Eye (tissue), 1 donor: ENCODE measurements at regions not wholly inside any gene's neighbourhood (a gene's known extent, or its start where the extent isn't known, plus 50 kb on each side); places are given as distances from the start of the nearest gene placed in this dataset.

Source experiments
- DNase-seq: peaks from one replicate; pipeline ENCODE4 v3.0.0-alpha.2; 2015

DNA sequence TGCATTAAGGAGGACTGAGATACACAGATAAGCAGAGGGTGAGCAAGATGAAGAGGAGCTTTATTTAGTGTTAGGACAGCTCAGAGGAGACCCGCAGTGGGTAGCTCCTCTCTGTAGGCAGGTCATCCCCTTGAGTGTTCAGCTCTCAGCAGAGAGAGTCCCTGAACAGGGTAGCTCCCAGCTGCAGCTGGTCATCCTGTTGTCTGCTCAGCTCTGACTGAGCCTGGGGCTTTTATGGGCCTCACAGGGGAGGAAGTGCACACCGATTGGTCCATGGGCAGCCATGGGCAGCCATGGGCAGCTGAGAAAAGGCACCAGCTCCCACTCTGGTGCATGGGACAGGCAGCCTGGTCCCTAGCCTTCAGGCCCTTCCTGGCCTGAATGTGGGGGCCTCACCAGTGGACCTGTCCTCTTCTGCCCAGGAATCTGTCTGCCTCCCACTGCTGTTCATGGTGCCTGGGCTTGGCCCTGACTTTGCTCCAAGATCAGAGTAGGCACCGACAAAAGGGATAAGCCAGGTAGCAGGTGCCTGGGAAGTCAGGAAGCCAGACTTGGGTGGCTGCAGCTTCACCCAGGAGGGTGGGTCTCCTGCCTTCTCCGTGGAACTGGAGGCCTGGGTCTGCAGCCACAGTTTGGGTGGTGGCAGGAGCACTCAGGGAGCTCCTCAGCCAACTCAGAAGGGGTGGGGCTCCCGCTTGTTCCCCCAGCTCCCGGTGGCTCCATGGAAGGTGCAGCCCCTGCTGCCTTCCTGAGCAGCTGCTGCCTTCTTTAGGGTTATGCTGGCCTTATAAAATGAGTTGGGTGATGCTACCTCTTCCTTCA lies 54.7 kb downstream of the MYEOV start:
- DNase-seq: no peak

DNA sequence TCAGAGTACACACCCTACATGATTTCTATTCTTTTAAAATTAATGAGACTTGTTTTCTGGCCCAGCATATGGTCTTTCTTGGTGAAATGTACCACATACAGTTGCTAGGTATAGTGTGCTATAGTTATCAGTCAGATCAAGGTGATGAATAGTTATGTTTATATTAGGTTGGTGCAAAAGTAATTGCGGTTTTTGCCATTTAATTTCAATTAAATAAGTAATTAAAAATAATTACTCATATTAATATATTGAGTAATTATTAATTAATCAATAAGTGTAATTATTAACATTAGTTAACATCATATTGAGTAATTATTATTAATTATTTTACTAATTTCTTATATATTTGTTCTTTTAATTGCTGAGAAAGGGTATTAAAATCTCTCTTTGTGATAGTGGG lies 56.1 kb downstream of the MYEOV start:
- no peak for DNase-seq

DNA sequence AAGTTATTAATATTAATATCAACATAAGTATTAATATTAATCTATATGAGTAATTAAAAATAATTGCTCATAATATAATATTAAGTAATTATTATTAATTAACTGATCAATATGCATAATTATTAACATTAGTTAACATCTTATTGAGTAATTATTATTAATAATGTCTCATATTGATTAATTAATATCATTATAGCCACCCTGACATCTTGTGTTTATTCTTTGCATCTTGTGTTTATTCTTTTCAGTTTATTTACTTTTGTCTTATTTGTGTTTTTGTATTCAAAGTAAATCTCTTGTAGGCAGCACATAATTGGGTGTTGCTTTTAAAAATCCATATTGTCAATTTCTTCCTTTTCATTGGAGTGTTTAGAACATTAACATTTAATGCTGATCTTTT lies 56.6 kb downstream of the MYEOV start:
- DNase-seq: no peak

DNA sequence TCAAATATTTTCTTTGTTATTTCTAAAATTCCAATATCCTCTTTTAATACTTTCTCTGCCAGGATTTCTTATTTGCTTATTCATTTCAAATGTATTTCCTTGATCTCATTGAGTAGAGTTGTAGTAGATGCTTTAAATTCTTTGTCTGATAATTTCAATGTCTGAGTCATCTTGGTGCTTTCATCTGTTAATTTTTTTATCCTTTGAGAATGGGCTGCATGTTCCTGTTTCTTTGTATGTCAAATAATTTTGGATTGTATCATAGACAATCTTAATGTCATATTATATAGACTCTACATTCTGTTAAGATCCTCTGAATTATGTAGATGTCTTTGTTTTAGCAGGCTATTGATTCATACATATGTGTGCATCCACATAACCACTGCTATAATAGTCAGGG lies 57.5 kb downstream of the MYEOV start:
- DNase-seq: no peak

DNA sequence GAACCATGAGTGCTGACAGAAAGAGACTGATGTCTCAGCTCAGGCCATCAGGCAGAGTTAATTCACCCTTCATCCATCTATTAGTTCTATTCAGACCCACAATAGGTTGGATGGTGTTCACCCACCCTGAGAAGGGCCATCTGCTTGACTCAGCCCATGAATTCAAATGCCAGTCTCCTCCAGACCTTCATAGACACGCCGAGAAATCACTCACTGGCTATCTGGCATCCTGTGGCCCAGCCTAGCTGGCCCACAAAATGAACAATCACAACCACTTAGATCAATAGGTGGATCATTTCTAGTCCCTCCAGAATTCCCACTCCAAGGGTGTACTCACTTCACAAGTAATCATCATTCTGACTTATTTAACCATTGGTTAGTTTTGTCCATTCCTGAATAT lies 58.2 kb downstream of the MYEOV start:
- DNase-seq: no peak

DNA sequence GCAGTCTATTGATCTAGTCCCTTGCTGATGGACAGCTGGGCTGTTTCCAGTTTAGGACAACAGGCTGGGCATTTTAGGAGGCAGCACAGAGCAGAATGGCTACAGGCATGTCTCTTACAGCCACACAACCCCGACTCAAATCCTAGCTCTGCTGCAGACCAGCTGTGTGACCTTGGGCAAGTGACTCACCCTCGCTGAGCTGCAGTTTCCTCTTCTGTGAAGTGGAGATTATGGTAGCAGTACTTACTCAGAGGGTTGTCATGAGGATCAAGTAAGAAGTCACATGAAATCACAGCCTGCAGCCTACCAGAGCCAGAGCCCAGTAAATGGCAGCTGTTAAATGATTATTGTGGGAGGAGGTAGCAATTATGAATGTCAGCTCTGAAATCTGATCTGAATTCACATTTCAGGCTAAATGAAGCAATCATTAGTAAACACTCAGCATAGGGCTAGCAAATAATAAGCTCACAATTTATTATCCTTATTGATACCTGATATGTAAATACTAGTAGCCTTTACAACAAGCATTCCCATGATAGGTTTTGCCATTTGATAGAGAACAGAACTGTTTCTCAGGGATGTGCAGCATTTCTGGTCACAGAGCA lies 58.9 kb downstream of the MYEOV start:
- DNase-seq: peak; percentile 26

DNA sequence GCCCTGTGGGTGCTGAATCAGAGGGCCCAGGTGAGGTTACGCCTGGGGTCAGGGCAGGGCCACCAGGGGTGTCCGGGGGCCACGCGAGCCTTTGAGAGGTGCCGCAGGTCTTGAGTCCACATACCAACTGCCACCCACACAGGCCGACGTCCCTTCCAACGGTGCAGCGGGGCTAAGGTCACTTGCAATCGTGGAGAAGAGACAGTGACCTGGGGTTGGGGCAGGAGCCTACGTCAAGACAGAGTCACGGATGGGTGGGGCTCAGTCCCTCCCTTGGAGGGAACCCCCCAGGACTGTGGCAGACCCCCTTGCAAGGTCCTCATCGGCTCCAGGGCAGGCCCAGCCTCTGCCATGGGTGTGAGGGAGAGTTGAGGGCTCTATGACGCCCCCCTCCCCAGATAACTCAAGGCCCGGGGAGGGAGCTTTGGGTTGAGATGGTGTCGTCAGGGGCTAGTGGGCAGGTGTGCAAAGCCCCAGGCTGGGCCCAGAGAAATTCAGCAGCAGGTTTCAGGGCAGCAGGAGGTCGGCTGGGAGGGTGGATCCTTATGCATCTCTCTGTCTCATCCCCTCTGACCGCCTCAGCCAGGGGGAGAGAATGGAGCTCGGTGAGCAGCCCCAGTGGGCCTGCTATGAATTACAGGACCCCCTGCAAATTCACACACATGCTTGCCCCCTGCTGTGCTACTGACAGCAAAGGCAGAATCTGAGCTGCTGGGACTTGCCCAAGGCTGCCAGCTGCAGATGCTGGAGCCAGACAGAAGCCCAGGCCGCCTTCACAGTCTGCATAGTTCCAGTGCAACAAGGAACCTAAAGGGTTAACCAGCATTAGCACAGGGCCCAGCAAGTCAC lies 60.0 kb downstream of the MYEOV start:
- DNase-seq: no peak

DNA sequence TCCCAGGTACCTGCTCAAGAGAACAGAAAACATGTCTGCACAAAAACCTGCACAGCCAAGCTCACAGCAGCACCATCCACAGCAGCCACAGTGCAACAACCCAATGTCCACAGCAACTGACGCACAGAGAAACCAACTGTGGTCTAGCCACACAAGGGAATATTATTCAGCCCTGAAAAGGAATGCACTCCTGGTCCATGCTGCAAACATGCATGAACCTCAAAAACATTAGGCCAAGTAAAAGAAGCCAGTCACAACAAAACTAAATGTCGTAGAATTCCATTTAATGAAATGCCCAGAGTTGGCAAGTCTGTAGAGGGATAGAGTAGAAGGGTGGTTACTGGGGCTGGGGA lies 60.6 kb downstream of the MYEOV start:
- DNase-seq: no peak

DNA sequence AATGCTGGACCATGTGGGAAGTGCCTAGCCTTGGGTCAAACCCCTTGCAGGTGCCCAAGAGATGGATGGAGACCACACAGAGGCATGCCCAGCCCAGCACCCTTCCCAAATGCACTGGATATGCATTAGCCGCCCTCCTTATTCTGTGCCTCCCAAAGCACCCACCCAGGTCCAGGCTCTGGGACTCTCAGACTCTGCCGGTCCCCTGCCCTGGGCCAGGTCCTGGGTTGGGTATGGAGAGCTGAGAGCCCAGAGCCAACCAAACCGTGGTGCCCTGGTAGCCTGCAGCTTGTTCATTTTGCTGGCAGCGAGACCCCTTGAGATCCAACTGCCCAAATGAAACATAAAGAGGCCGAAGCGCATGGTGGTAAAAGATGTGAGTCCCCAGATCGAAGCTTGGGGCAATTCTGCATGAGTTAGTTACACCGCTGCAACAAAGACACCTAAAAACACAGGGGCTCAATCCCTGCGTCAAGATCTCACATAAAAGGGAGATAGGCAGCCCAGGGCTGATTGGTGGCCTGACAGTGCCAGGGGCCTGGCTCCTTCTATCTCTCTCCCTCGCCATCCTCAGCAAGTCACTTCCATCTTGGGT lies 61.5 kb downstream of the MYEOV start:
- DNase-seq: no peak

DNA sequence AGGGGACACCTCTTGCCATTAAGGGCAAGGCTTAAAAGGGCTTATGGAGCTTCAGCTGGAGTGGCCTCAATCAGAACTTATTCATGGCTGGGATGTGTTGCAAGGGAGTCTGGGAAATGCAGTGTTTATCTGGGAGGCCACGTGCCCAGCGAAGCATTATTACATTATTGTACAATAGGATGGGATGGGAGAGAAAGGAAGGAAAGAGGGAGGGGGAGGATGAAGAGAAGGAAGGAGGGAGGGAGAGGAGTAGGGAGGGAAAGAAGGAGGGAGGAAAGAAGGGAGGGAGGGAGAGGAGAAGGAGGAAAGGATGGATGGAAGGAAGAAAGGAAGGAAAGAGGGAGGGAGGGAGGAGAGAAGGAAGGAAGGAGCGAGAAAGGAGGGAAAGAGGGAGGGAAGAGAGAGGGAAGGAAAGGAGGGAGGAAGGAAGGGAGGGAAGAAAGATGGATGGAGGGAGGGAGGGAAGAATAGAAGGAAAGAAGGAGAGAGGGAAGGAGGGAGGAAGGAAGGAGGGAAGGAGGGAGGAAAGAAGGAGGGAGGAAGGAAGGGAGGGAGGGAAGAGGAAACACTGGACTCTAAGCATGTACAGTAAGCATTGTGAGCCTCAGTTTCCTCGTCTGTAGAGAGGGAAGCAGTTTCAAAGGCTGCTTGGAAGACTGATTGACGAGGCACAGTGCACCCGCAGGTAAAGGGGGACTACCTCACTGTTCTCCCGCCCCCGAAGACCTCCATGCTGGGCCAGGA lies 62.2 kb downstream of the MYEOV start:
- DNase-seq: no peak

DNA sequence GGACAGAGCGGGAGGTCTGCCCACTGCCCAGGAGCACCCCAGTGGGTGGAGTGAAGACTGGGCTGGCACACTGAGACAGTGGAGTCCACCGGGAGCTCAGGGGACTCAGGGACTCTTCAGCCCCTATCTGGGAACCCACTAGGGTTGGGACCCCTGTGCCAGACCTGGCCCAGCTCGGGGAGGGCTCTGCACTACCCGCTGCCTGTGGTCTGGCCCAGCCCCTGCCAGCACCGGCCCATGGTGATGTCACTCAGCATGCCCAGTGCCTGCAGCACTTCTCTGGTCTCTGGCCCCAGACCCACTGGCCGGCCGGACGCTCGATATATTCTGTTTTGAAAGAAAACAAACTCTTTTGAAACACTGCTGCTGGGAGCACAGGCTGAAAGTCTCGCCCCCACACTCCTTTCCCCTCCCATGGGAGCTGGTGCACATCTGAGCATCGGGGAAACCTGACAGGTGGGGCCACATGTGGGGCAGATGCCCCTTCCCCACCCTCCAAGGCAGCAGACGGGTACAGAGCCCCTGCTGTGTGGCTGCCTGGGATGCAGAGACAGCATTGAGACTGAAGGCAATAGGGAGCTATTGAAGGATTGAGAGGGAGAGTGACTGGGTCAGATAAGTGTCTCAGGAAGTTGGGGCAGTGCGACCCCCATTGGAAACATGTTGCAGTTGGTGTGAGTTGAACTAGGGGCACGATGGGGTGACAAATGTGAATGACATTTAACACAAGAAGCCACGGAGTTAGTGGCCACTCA lies 62.9 kb downstream of the MYEOV start:
- DNase-seq: no peak

DNA sequence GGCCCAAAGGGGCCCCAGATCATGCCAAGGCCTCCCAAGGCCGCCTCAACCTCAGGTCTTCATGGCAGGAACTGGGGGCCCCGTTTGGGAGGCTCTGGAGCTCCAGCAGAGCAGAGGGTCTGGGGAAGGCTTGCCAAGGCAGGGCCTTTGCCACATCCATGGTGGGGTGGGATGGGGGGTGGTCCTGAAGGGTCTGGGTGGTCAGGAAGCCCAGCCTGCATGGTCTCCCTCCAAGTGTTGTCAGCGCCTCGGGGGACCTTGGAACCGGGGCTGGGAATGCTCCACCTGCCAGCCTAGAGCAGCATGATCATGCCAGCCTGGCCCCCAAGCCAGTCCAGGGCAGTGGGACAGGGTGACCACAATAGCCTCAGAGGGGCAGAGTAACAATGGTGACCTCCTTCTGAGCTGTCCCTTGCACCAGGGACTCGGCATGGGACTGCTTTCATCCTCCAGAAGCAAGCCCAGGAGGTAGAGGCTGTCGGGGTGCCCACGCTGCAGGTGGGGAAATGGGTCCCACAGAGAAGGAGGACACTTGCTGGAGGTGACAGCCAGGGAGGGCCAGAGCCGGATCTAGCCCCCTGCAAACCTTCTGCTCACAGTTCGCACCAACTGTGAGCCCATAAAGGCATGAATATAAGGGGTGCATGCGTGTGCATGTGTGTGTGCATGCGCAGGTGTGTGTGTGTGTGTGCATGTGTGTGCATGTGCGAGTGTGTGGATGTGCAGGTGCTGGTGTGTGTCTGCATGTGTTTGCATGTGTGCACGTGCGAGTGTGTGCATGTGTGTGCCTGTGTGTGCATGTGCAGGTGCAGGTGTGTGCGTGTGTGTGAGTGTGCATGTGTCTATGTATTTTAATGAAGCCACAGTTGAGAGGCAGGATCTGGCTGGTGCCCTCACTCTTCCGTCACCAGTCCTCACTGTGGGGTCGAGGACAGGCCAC lies 63.8 kb downstream of the MYEOV start:
- DNase-seq: no peak

DNA sequence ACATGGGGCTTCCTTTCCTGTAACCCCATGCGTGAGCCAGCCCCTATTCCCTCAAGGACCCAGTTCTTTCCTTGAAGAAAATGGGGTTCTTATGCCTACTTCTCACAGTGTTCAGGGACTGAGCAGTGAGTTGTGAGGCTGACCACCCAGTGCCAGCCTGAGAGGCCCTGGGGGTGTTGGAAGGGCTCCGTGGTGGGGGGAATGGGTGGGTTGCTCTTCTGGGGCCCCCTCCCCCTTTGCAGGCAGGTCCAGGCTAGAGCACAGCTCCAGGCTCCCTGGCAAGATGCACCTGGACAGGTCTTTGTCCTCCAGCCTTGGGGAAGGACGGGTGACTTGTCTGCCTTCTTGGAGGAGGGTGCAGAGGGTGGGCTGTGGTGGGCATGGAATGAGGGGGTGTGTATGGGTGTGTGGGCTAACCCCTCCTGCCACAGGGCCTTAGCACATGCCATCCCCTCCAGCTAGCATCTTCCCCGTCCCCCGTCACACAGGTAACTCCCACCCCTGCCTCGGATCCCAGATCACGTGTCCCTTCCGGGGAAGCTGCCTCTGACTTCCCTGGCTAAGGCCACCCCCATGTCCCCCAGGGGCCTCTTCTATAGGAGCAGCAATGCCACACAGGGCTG lies 64.6 kb downstream of the MYEOV start:
- no peak for DNase-seq

DNA sequence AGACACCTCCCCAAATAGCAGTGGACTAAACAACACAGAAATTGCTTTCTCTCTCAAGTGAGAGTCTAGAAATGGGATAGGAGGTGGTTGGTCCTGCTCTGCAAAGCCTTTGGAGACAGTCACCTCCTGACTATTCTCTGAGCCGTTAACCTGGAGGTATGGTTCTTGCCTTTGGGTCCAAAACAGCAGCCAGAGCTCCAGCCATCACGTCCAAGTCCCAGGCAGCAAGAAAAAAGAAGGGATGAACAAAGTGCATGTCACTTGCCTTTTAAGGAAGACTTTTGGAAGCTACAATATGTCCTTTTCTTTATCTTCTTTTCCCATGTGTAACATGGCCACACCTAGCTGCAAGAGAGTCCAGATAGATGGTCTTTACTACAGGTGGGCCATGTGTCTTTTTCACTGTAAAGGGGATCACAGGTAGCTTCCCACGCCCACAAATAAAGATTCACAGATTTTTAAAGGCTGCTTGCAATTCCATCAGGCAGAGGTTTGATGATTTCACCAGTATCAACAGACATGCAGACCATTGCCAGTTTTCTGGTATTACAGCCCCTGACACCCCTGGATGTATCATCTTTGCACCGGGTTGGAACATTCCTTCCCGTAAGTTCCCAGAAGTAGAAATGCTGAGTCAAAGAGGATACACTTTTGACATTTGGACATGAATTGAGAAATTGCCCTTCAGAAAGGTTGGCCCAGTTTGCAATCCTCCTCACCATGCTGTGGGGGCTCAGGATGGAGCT lies 66.0 kb downstream of the MYEOV start:
- DNase-seq: no peak

DNA sequence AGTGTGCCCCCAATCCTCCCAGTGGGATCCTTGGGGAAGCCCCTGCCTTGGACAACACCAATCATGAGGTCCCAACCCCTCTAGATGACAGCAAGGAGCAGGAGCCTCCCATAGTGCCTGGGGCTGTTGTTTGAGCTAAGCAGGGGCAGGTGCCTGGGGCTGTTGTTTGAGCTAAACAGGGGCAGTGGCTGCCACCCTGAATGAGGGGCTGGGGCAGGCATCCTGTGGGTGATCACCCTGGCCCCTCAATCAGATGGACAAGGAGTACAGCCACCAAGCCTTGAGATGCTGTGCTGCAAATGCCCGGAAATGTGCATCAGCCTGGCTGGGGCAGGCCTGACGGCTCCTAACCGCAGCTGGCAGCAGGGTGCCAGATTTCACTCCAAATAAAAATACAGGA lies 66.7 kb downstream of the MYEOV start:
- no peak for DNase-seq

DNA sequence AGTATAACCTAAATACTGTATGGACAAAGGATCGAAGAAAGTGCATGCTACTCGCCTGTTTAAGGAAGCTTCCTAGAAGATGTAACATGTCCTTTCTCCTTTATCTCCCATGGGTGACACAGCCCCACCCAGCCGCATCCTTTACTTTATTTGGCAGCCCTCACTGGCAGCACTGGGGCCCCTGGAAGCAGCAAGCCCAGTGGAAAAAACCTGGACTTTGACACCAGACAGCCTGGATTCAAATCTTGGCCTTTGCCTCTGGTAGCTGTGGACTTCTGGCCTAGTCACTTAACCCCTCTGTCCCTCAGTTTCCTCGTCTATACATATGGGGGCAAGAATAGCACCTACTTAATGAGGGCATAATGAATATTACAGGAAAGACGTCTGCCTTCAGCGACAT lies 67.1 kb downstream of the MYEOV start:
- DNase-seq: no peak

DNA sequence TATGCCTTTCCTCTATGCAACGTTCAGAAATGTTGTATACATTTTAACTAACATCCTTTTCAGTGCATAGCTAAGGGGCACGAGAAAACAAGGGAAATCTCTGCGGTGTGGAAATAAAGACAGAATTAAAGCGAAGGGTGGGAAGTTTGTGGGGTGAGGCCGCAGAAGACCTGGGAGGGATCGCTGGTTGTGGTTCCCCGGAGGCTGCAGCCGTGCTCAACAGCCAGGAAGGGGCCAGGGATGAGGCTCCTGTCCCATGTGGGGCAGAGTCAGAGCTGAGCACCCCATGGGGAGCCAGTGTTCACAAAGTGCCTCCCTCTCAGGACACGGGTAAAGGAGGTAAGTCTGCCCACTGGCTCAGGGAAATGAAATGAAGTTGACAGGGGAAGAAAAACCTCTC lies 67.5 kb downstream of the MYEOV start:
- DNase-seq: no peak

DNA sequence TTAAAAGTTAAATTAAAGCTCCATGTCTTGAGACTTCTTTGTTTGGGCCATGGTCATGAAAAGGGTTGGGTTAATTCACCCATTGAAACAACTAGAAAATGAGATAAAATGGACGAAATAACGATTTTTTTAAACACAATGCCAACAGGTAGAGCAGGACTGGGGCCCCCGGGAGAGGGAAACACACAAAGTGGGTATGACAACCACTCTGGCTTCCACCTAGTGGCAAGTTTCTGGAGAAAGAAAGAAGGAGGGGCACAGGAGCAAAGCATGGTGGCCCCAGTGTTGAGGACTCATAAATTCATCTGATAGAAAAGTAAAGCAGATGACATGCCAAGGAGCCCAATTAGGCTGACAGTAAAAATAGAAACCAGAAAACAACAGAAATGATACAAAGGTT lies 68.4 kb downstream of the MYEOV start:
- no peak for DNase-seq

DNA sequence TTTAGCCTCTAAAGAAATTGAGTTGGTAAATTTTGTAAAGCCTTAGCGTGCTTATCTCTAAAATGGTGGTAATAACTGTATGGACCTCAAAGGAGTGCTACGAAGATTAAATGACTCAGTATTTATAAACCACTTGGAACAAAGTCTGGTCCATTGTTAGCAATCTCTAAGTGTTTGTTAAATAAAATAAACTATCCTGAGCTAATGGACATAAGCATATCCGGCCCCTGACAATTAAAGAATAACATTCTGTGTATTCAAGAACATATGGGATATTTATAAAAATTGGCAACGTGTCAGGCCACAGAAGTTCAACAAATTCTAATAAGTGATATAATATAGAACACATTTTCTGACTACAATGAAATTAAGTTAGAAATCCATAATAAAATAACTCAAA lies 71.0 kb downstream of the MYEOV start:
- DNase-seq: peak; percentile 50

DNA sequence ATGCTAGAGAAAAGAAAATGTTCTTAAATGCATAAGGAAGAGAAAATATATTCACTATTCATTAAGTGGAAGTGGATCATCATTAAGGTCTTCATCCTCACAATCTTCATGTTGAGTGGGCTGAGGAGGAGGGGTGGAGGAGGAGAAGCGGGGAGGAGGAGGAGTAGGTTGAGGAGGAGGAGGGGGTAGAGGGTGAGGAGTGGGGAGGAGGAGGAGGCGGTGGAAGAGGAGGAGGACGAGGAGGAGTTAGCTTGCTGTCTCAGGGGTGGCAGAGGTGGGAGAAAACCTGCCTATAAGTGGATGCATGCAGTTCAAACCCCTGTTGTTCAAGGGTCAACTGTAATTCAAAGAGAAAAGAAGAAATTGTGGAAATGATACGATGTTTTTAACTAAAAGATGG lies 71.6 kb downstream of the MYEOV start:
- no peak for DNase-seq
